BLaER1 treated with 17β-estradiol and CSF1 and Interleukin-3, amounts not matched to agents 10 nM and 100 nM (cell line): ENCODE measurements at regions not wholly inside any gene's neighbourhood (a gene's known extent, or its start where the extent isn't known, plus 50 kb on each side); places are given as distances from the start of the nearest gene placed in this dataset.
"Not testable (repeated sequence)": the region's sequence is repeated elsewhere in the genome, so short reads cannot be mapped to it uniquely, and the experiment has no call there.

ENCODE experiments used
- H3K27ac ChIP-seq, 11 experiments: shearing (Covaris generic); formaldehyde crosslinking; 2 replicates each; pipeline ENCODE4 v1.8.1; 2022
- H3K27me3 ChIP-seq, 11 experiments: shearing (Covaris generic); formaldehyde crosslinking; 2 replicates each; pipeline ENCODE4 v1.8.1; 2022
- H3K36me3 ChIP-seq, 11 experiments: shearing (Covaris generic); formaldehyde crosslinking; 2 replicates each; pipeline ENCODE4 v1.8.1; 2022
- H3K4me1 ChIP-seq, 10 experiments: shearing (Covaris generic); formaldehyde crosslinking; 2 replicates each; pipeline ENCODE4 v1.8.1; 2022
- H3K4me2 ChIP-seq, 11 experiments: shearing (Covaris generic); formaldehyde crosslinking; 2 replicates each; pipeline ENCODE4 v1.8.1; 2022
- H3K4me3 ChIP-seq, 10 experiments: shearing (Covaris generic); formaldehyde crosslinking; 2 replicates each; pipeline ENCODE4 v1.8.1; 2022
- H3K9ac ChIP-seq, 11 experiments: shearing (Covaris generic); formaldehyde crosslinking; 2 replicates each; pipeline ENCODE4 v1.8.1; 2022
- H3K9me3 ChIP-seq, 11 experiments: shearing (Covaris generic); formaldehyde crosslinking; replicated peaks in 1 of 11; 2 replicates each; pipeline ENCODE4 v1.8.1; 2022
- H4K20me1 ChIP-seq, 11 experiments: shearing (Covaris generic); formaldehyde crosslinking; 2 replicates each; pipeline ENCODE4 v1.8.1; 2022
- Cebpa-rat ChIP-seq, 11 experiments: shearing (Covaris generic); IDR thresholded peaks; 2 replicates each; pipeline ENCODE4 v1.8.1; 2022

GRCh38 chr4:181863856-181864255, 379.3 kb upstream of the TENM3 start:
- Histone ChIP-seq H3K27me3 (no peaks in the 10 kb centered on the region), H3K4me2 (no peak overlapping the region), H3K27ac (no peak overlapping the region), H3K9me3 (no peaks in the 10 kb centered on the region), H3K9ac (no peak overlapping the region), H3K4me3 (no peak overlapping the region), H3K36me3 (no peaks in the 10 kb centered on the region), H3K4me1 (no peaks in the 10 kb centered on the region), H4K20me1 (no peaks in the 10 kb centered on the region)
- TF ChIP-seq Cebpa-rat (IDR thresholded peaks at IDR 0.05), result no peak

- H3K36me3 ChIP-seq, result no peaks in the 10 kb centered on the region
- no peaks in the 10 kb centered on the region for H4K20me1 ChIP-seq
- no peak overlapping the region for H3K9ac ChIP-seq
- no peaks in the 10 kb centered on the region for H3K27me3 ChIP-seq
- H3K4me2 ChIP-seq, result no peak overlapping the region
- no peak for TF ChIP-seq Cebpa-rat (IDR thresholded peaks at IDR 0.05)
- no peak overlapping the region for H3K27ac ChIP-seq
- no peak overlapping the region for H3K4me3 ChIP-seq
- no peaks in the 10 kb centered on the region for H3K4me1 ChIP-seq
- H3K9me3 ChIP-seq, result no peaks in the 10 kb centered on the region
These were observed 372.9 kb upstream of the TENM3 start for GRCh38 chr4:181870326-181870725.

- no peaks in the 10 kb centered on the region for H4K20me1 ChIP-seq
- no peak overlapping the region for H3K4me2 ChIP-seq
- no peaks in the 10 kb centered on the region for H3K36me3 ChIP-seq
- no peak overlapping the region for H3K4me3 ChIP-seq
- H3K27ac ChIP-seq, result no peak overlapping the region
- H3K9me3 ChIP-seq, result no peaks in the 10 kb centered on the region
- no peak for TF ChIP-seq Cebpa-rat (IDR thresholded peaks at IDR 0.05)
- no peaks in the 10 kb centered on the region for H3K4me1 ChIP-seq
- H3K27me3 ChIP-seq, result no peaks in the 10 kb centered on the region
- no peak overlapping the region for H3K9ac ChIP-seq
These were observed 368.6 kb upstream of the TENM3 start for GRCh38 chr4:181874602-181875001.

GRCh38 chr4:181877329-181877848, 365.8 kb upstream of the TENM3 start:
- TF ChIP-seq Cebpa-rat (IDR thresholded peaks at IDR 0.05), result no peak
- no peak overlapping the region for H3K4me2 ChIP-seq
- no peak overlapping the region for H3K9ac ChIP-seq
- no peaks in the 10 kb centered on the region for H3K4me1 ChIP-seq
- H3K4me3 ChIP-seq, result no peak overlapping the region
- no peaks in the 10 kb centered on the region for H3K27me3 ChIP-seq
- H3K9me3 ChIP-seq, result no peaks in the 10 kb centered on the region
- no peaks in the 10 kb centered on the region for H3K36me3 ChIP-seq
- H3K27ac ChIP-seq, result no peak overlapping the region
- no peaks in the 10 kb centered on the region for H4K20me1 ChIP-seq

- Histone ChIP-seq H3K36me3 (no peaks in the 10 kb centered on the region), H4K20me1 (no peaks in the 10 kb centered on the region), H3K4me1 (no peaks in the 10 kb centered on the region), H3K9me3 (no peaks in the 10 kb centered on the region), H3K27ac (no peak overlapping the region), H3K27me3 (no peaks in the 10 kb centered on the region), H3K4me2 (no peak overlapping the region), H3K4me3 (no peak overlapping the region), H3K9ac (no peak overlapping the region)
- no peak for TF ChIP-seq Cebpa-rat (IDR thresholded peaks at IDR 0.05)
These were observed 353.2 kb upstream of the TENM3 start for GRCh38 chr4:181890031-181890430.

GRCh38 chr4:181890911-181891310, 352.3 kb upstream of the TENM3 start:
- no peak for TF ChIP-seq Cebpa-rat (IDR thresholded peaks at IDR 0.05)
- H3K9me3 ChIP-seq, result no peaks in the 10 kb centered on the region
- no peak overlapping the region for H3K27ac ChIP-seq
- H3K9ac ChIP-seq, result no peak overlapping the region
- H4K20me1 ChIP-seq, result no peaks in the 10 kb centered on the region
- no peaks in the 10 kb centered on the region for H3K36me3 ChIP-seq
- H3K4me1 ChIP-seq, result no peaks in the 10 kb centered on the region
- no peaks in the 10 kb centered on the region for H3K27me3 ChIP-seq
- H3K4me2 ChIP-seq, result no peak overlapping the region
- H3K4me3 ChIP-seq, result no peak overlapping the region

- Histone ChIP-seq H3K4me3 (no peak overlapping the region), H3K4me1 (no peaks in the 10 kb centered on the region), H3K9ac (no peak overlapping the region), H4K20me1 (no peaks in the 10 kb centered on the region), H3K27me3 (no peaks in the 10 kb centered on the region), H3K27ac (no peak overlapping the region), H3K36me3 (no peaks in the 10 kb centered on the region), H3K4me2 (no peak overlapping the region), H3K9me3 (no peaks in the 10 kb centered on the region)
- TF ChIP-seq Cebpa-rat (IDR thresholded peaks at IDR 0.05), result no peak
These were observed 346.6 kb upstream of the TENM3 start for GRCh38 chr4:181896614-181897013.

GRCh38 chr4:181897935-181898334, 345.3 kb upstream of the TENM3 start:
- TF ChIP-seq Cebpa-rat (IDR thresholded peaks at IDR 0.05), result no peak
- Histone ChIP-seq H3K27ac (no peak overlapping the region), H3K36me3 (no peaks in the 10 kb centered on the region), H3K9ac (no peak overlapping the region), H3K9me3 (peaks cover 0 to 5% (median 0%) of the 10 kb centered on the region in 11 experiments; a peak in 1 of 22 replicates), H3K4me2 (no peak overlapping the region), H3K4me1 (no peaks in the 10 kb centered on the region), H4K20me1 (no peaks in the 10 kb centered on the region), H3K27me3 (no peaks in the 10 kb centered on the region), H3K4me3 (no peak overlapping the region)

- not testable (repeated sequence) for H3K4me3 ChIP-seq, H3K36me3 ChIP-seq, H3K27ac ChIP-seq, H3K27me3 ChIP-seq, H3K4me1 ChIP-seq, H3K9ac ChIP-seq, H3K4me2 ChIP-seq, H4K20me1 ChIP-seq
- H3K9me3 ChIP-seq, result peaks cover 6 to 18% (median 11%) of the 10 kb centered on the region in 11 experiments; a peak in 20 of 22 replicates
These were observed 340.8 kb upstream of the TENM3 start for GRCh38 chr4:181902404-181902803.

GRCh38 chr4:181905708-181906107, 337.5 kb upstream of the TENM3 start:
- Histone ChIP-seq H3K4me2 (no peak overlapping the region), H3K9ac (no peak overlapping the region), H3K4me3 (no peak overlapping the region), H3K4me1 (no peaks in the 10 kb centered on the region), H4K20me1 (no peaks in the 10 kb centered on the region), H3K36me3 (no peaks in the 10 kb centered on the region), H3K27ac (no peak overlapping the region), H3K27me3 (no peaks in the 10 kb centered on the region), H3K9me3 (peaks cover 6 to 18% (median 11%) of the 10 kb centered on the region in 11 experiments; a peak in 20 of 22 replicates)
- no peak for TF ChIP-seq Cebpa-rat (IDR thresholded peaks at IDR 0.05)
